Stomach (tissue), 4 donors: ENCODE measurements at regions not wholly inside any gene's neighbourhood (a gene's known extent, or its start where the extent isn't known, plus 50 kb on each side); places are given as distances from the start of the nearest gene placed in this dataset.

ENCODE experiments used
- POLR2A ChIP-seq, 4 donors: fragments of 450-650 bp; IDR thresholded peaks; one replicate each; pipeline ENCODE4 v1.6.1; 2016; ENCODE audit warnings: antibody characterized with exemption in 4 of 4, control low read depth in 2 of 4, mild to moderate bottlenecking in 1 of 4, moderate library complexity in 1 of 4
- TF ChIP-seq, protein P1 (sequence below), 7 experiments: fragments of 450-650 bp in 4 of 7; fragments of 200-600 bp in 3 of 7; sonication (generic) in 3 of 7; IDR thresholded peaks; one replicate each; pipeline ENCODE4 v1.5.1; 2016 to 2019; ENCODE audit warnings: antibody characterized with exemption in 7 of 7, control low read depth in 2 of 7, mild to moderate bottlenecking in 1 of 7

DNA sequence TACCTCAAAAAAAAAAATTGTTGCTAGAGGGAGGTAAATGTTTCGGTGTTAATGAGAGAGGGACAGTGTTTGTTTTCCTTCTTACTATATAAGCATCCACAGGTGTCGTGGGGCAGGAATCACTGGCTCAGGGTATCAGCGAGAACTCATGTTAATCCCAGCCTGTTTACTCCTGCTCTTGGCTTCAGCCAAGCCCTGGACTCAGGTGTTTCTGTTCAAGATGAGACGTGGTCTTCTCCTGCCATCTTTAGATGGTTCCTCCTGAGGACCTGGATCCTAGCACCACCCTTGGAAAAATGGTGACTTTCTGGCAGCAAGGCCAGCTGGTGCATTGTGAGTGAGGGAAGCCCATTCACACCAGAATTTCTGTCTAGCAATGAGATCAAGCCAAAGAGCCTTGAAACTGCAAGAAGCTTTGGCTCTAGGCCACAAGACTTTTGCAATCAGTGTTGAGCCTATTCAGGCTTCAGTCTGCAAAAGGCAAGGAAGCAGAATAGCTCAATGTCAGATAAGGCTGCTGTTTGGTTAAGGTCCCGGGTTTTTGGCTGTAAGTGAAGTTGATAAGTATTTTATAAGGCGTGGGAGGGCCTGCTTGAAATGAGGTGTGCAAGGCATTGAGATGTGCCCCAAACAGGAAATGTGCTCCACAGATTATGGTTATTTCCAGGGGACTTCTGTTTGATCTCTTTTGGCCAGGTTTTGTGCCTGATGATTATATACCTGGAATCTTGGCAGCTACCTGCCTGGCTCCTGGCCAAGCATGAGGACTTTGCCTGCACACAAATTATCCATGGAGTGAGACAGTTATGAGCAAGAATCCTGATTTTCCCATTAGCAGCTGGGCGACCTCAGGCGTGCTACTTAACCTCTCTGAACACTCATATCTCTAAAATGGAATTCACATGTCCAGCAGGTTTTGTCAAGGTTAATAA is 99.8 kb downstream of the TENT4A start:
- TF ChIP-seq, protein P1, sequence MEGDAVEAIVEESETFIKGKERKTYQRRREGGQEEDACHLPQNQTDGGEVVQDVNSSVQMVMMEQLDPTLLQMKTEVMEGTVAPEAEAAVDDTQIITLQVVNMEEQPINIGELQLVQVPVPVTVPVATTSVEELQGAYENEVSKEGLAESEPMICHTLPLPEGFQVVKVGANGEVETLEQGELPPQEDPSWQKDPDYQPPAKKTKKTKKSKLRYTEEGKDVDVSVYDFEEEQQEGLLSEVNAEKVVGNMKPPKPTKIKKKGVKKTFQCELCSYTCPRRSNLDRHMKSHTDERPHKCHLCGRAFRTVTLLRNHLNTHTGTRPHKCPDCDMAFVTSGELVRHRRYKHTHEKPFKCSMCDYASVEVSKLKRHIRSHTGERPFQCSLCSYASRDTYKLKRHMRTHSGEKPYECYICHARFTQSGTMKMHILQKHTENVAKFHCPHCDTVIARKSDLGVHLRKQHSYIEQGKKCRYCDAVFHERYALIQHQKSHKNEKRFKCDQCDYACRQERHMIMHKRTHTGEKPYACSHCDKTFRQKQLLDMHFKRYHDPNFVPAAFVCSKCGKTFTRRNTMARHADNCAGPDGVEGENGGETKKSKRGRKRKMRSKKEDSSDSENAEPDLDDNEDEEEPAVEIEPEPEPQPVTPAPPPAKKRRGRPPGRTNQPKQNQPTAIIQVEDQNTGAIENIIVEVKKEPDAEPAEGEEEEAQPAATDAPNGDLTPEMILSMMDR (IDR thresholded peaks at IDR 0.05), result no peak
- no peak for TF ChIP-seq POLR2A (IDR thresholded peaks at IDR 0.05)
